Caco-2 (cell line): ENCODE measurements at regions not wholly inside any gene's neighbourhood (a gene's known extent, or its start where the extent isn't known, plus 50 kb on each side); places are given as distances from the start of the nearest gene placed in this dataset.

Experiments
- BruUV-seq: library from RNA; stranded (reverse); fragments of 400-500 nt; replicated peaks from 2 replicates; lab custom pipeline; 2021; lab: Mats Ljungman, UMichigan
- CTCF ChIA-PET: fragments of 300-600 bp; sonication (Branson Sonifier 250); formaldehyde crosslinking; loops from one replicate; lab custom pipeline; 2022; ENCODE audit warnings: antibody characterized with exemption; lab: Charles Lee
- POLR2A ChIA-PET: fragments of 300-600 bp; sonication (Branson Sonifier 250); formaldehyde crosslinking; loops from one replicate; lab custom pipeline; 2022; ENCODE audit warnings: antibody characterized with exemption; lab: Charles Lee
- DNase-seq, 2 experiments: peaks; one replicate each; pipeline versions ENCODE4 v3.0.0 to v3.0.0-alpha.2; 2020 to 2022
- H3K27me3 ChIP-seq: replicated peaks from 2 replicates; pipeline ENCODE4 v1.6.0; 2011; ENCODE audit warnings: low read length; ENCODE audit not compliant: control insufficient read depth, insufficient read depth
- H3K36me3 ChIP-seq: 2 replicates; pipeline ENCODE4 v1.5.1; 2011; ENCODE audit warnings: low read length; ENCODE audit not compliant: control insufficient read depth, insufficient read depth
- H3K4me1 ChIP-seq: fragments of 250-450 bp; sonication (Bioruptor Pico); 2 replicates; pipeline ENCODE4 v1.5.1; 2020; ENCODE audit warnings: mild to moderate bottlenecking
- H3K4me3 ChIP-seq: 2 replicates; pipeline ENCODE4 v1.5.1; 2011; ENCODE audit warnings: low read depth, mild to moderate bottlenecking, control low read depth, low read length
- H3K9me3 ChIP-seq: fragments of 250-450 bp; sonication (Bioruptor Pico); 2 replicates; pipeline ENCODE4 v1.5.1; 2020; ENCODE audit warnings: mild to moderate bottlenecking, moderate library complexity
- H3K27ac Mint-ChIP-seq: one replicate; pipeline ENCODE4 v1.8.0; 2022; ENCODE audit warnings: mixed read lengths; ENCODE audit not compliant: unreplicated experiment
- H3K27me3 Mint-ChIP-seq: one replicate; pipeline ENCODE4 v1.8.0; 2022; ENCODE audit warnings: mixed read lengths; ENCODE audit not compliant: insufficient read depth, unreplicated experiment
- H3K36me3 Mint-ChIP-seq: one replicate; pipeline ENCODE4 v1.8.0; 2022; ENCODE audit warnings: mild to moderate bottlenecking, mixed read lengths; ENCODE audit not compliant: insufficient read depth, unreplicated experiment
- H3K4me1 Mint-ChIP-seq: one replicate; pipeline ENCODE4 v1.8.0; 2022; ENCODE audit warnings: low read depth, mixed read lengths; ENCODE audit not compliant: unreplicated experiment
- H3K4me3 Mint-ChIP-seq: one replicate; pipeline ENCODE4 v1.8.0; 2022; ENCODE audit warnings: mild to moderate bottlenecking, moderate library complexity, mixed read lengths; ENCODE audit not compliant: unreplicated experiment
- H3K9me3 Mint-ChIP-seq: one replicate; pipeline ENCODE4 v1.8.0; 2022; ENCODE audit warnings: mixed read lengths; ENCODE audit not compliant: unreplicated experiment
- CTCF ChIP-seq, 2 experiments: fragments of 200-600 bp in 1 of 2; IDR thresholded peaks; 1 replicate in 1 of 2; 2 replicates in 1 of 2; pipeline versions ENCODE4 v1.5.1 to v1.8.0; 2011 to 2022; ENCODE audit warnings: antibody characterized with exemption in 1 of 2, control low read depth in 1 of 2, inconsistent platforms in 1 of 2, low read depth in 1 of 2, low read length in 1 of 2, mild to moderate bottlenecking in 1 of 2, moderate library complexity in 1 of 2; ENCODE audit not compliant: insufficient read depth in 1 of 2, severe bottlenecking in 1 of 2, unreplicated experiment in 1 of 2
- intact Hi-C: fragments of 100-400 bp; cut with micrococcal nuclease; formaldehyde crosslinking; loops from one replicate; pipeline ENCODE4 v1.10.0; 2022; ENCODE audit not compliant: unreplicated experiment

- Mint-ChIP-seq H3K4me1 (no peaks in the 10 kb centered on the region), H3K36me3 (no peaks in the 10 kb centered on the region), H3K27me3 (no peaks in the 10 kb centered on the region), H3K4me3 (no peak overlapping the region), H3K9me3 (no peaks in the 10 kb centered on the region), H3K27ac (no peak overlapping the region)
- BruUV-seq, result no TSS peak
- Histone ChIP-seq H3K27me3 (no peaks in the 10 kb centered on the region), H3K9me3 (peaks cover 3% of the 10 kb centered on the region; the same call in 1 of the 2 replicates), H3K36me3 (no peaks in the 10 kb centered on the region), H3K4me1 (no peaks in the 10 kb centered on the region), H3K4me3 (no peak overlapping the region)
- intact Hi-C loops, result no loop called here
- CTCF ChIA-PET, result no interaction called here
- no peak for DNase-seq
- POLR2A ChIA-PET, result no interaction called here
- TF ChIP-seq CTCF (IDR thresholded peaks at IDR 0.05; ENCODE audit: insufficient read depth in 1 of 2, low read depth in 1 of 2, low read length in 1 of 2, severe bottlenecking in 1 of 2, unreplicated experiment in 1 of 2), result no peak
Observed at GRCh38 chr10:36534471-36535002, 590.9 kb upstream of the ANKRD30A start.

- intact Hi-C loops, result no loop called here
- ChIA-PET CTCF (no interaction called here), POLR2A (no interaction called here)
- Histone ChIP-seq H3K36me3 (no peaks in the 10 kb centered on the region), H3K4me3 (no peak overlapping the region), H3K4me1 (no peaks in the 10 kb centered on the region), H3K9me3 (peaks cover 6% of the 10 kb centered on the region; the same call in 1 of the 2 replicates), H3K27me3 (no peaks in the 10 kb centered on the region)
- DNase-seq, result no peak
- no peaks in the 10 kb centered on the region for H3K4me1 Mint-ChIP-seq
- no peak overlapping the region for H3K27ac Mint-ChIP-seq
- TF ChIP-seq CTCF (IDR thresholded peaks at IDR 0.05; ENCODE audit: insufficient read depth in 1 of 2, low read depth in 1 of 2, low read length in 1 of 2, severe bottlenecking in 1 of 2, unreplicated experiment in 1 of 2), result no peak
- H3K4me3 Mint-ChIP-seq, result no peak overlapping the region
- H3K27me3 Mint-ChIP-seq, result no peaks in the 10 kb centered on the region
- H3K36me3 Mint-ChIP-seq, result no peaks in the 10 kb centered on the region
- H3K9me3 Mint-ChIP-seq, result no peaks in the 10 kb centered on the region
- BruUV-seq, result no TSS peak
Observed at GRCh38 chr10:36533861-36534260, 591.5 kb upstream of the ANKRD30A start.

GRCh38 chr10:36533316-36533715, 592.1 kb upstream of the ANKRD30A start:
- intact Hi-C loops, result no loop called here
- H3K36me3 ChIP-seq, result no peaks in the 10 kb centered on the region

More at GRCh38 chr10:36533316-36533715, 592.1 kb upstream of the ANKRD30A start:
- ChIA-PET POLR2A (no interaction called here), CTCF (no interaction called here)
- Mint-ChIP-seq H3K9me3 (no peaks in the 10 kb centered on the region), H3K27me3 (no peaks in the 10 kb centered on the region), H3K36me3 (no peaks in the 10 kb centered on the region), H3K4me3 (no peak overlapping the region), H3K27ac (no peak overlapping the region), H3K4me1 (no peaks in the 10 kb centered on the region)
- DNase-seq, result no peak
- Histone ChIP-seq H3K4me1 (no peaks in the 10 kb centered on the region), H3K4me3 (no peak overlapping the region), H3K9me3 (peaks cover 6% of the 10 kb centered on the region; the same call in 1 of the 2 replicates), H3K27me3 (no peaks in the 10 kb centered on the region)
- no peak for TF ChIP-seq CTCF (IDR thresholded peaks at IDR 0.05; ENCODE audit: insufficient read depth in 1 of 2, low read depth in 1 of 2, low read length in 1 of 2, severe bottlenecking in 1 of 2, unreplicated experiment in 1 of 2)
- BruUV-seq, result no TSS peak
